HUES48 (cell line): ENCODE measurements at regions not wholly inside any gene's neighbourhood (a gene's known extent, or its start where the extent isn't known, plus 50 kb on each side); places are given as distances from the start of the nearest gene placed in this dataset.

Source experiments
- H3K27ac ChIP-seq: one replicate; pipeline ENCODE4 v1.7.0; 2013; ENCODE audit warnings: low read depth, low read length, inconsistent platforms
- H3K27me3 ChIP-seq: 2 replicates; pipeline ENCODE4 v1.6.1; 2013; ENCODE audit warnings: mild to moderate bottlenecking, low read length; ENCODE audit not compliant: control insufficient read depth, insufficient read depth
- H3K36me3 ChIP-seq: 2 replicates; pipeline ENCODE4 v1.6.1; 2013; ENCODE audit warnings: low read length; ENCODE audit not compliant: control insufficient read depth, insufficient read depth
- H3K4me1 ChIP-seq: 2 replicates; pipeline ENCODE4 v1.6.1; 2013; ENCODE audit warnings: mild to moderate bottlenecking, low read length; ENCODE audit not compliant: control insufficient read depth, insufficient read depth
- H3K4me3 ChIP-seq: 2 replicates; pipeline ENCODE4 v1.5.1; 2013; ENCODE audit warnings: mild to moderate bottlenecking, low read depth, low read length
- H3K9ac ChIP-seq: 2 replicates; pipeline ENCODE4 v1.6.1; 2013; ENCODE audit warnings: mild to moderate bottlenecking, low read depth, low read length, moderate library complexity
- H3K9me3 ChIP-seq: 2 replicates; pipeline ENCODE4 v1.6.1; 2013; ENCODE audit warnings: low read length; ENCODE audit not compliant: control insufficient read depth, insufficient read depth

- Histone ChIP-seq H3K36me3 (no peaks in the 10 kb centered on the region), H3K4me3 (no peak overlapping the region), H3K4me1 (peaks cover 22% of the 10 kb centered on the region), H3K27me3 (no peaks in the 10 kb centered on the region), H3K9me3 (no peaks in the 10 kb centered on the region), H3K27ac (no peak overlapping the region), H3K9ac (no peak overlapping the region; the same call in 1 of the 2 replicates)
Observed at GRCh38 chr5:115072266-115073064, 97.2 kb downstream of the TRIM36 start.

GRCh38 chr5:115070737-115071136 is 99.0 kb downstream of the TRIM36 start:
- Histone ChIP-seq H3K27ac (no peak overlapping the region), H3K4me3 (no peak overlapping the region), H3K4me1 (peaks cover 22% of the 10 kb centered on the region), H3K9me3 (no peaks in the 10 kb centered on the region), H3K27me3 (no peaks in the 10 kb centered on the region), H3K9ac (no peak overlapping the region), H3K36me3 (no peaks in the 10 kb centered on the region)

GRCh38 chr5:115069087-115069968 is 100.4 kb downstream of the TRIM36 start:
- Histone ChIP-seq H3K36me3 (no peaks in the 10 kb centered on the region), H3K27me3 (no peaks in the 10 kb centered on the region), H3K4me1 (peaks cover 22% of the 10 kb centered on the region), H3K4me3 (no peak overlapping the region), H3K27ac (no peak overlapping the region), H3K9me3 (no peaks in the 10 kb centered on the region), H3K9ac (no peak overlapping the region)

GRCh38 chr5:115068239-115069086 is 101.2 kb downstream of the TRIM36 start:
- Histone ChIP-seq H3K36me3 (no peaks in the 10 kb centered on the region), H3K9ac (no peak overlapping the region), H3K9me3 (no peaks in the 10 kb centered on the region), H3K27ac (no peak overlapping the region), H3K4me1 (peaks cover 21% of the 10 kb centered on the region), H3K27me3 (no peaks in the 10 kb centered on the region), H3K4me3 (no peak overlapping the region)

- Histone ChIP-seq H3K4me1 (no peaks in the 10 kb centered on the region), H3K9me3 (no peaks in the 10 kb centered on the region), H3K36me3 (no peaks in the 10 kb centered on the region), H3K4me3 (no peak overlapping the region), H3K9ac (no peak overlapping the region), H3K27ac (no peak overlapping the region), H3K27me3 (no peaks in the 10 kb centered on the region)
Observed at GRCh38 chr5:115064380-115064779, 105.3 kb downstream of the TRIM36 start.

- H3K9ac ChIP-seq, result no peak overlapping the region
- no peaks in the 10 kb centered on the region for H3K27me3 ChIP-seq
- peaks cover 2% of the 10 kb centered on the region; the same call in 1 of the 2 replicates for H3K4me1 ChIP-seq
- H3K27ac ChIP-seq, result no peak overlapping the region
- no peaks in the 10 kb centered on the region for H3K36me3 ChIP-seq
- no peak overlapping the region for H3K4me3 ChIP-seq
- no peaks in the 10 kb centered on the region for H3K9me3 ChIP-seq
Observed at GRCh38 chr5:115054387-115054951, 115.2 kb downstream of the TRIM36 start.

- Histone ChIP-seq H3K4me3 (no peak overlapping the region), H3K36me3 (no peaks in the 10 kb centered on the region), H3K9ac (no peak overlapping the region), H3K27me3 (no peaks in the 10 kb centered on the region), H3K27ac (no peak overlapping the region), H3K9me3 (no peaks in the 10 kb centered on the region), H3K4me1 (peaks cover 2% of the 10 kb centered on the region; the same call in 1 of the 2 replicates)
Observed at GRCh38 chr5:115052948-115053347, 116.8 kb downstream of the TRIM36 start.

- Histone ChIP-seq H3K9ac (no peak overlapping the region), H3K27ac (no peak overlapping the region), H3K4me3 (no peak overlapping the region), H3K27me3 (no peaks in the 10 kb centered on the region), H3K36me3 (no peaks in the 10 kb centered on the region), H3K9me3 (no peaks in the 10 kb centered on the region), H3K4me1 (peaks cover 2% of the 10 kb centered on the region; the same call in 1 of the 2 replicates)
Observed at GRCh38 chr5:115050866-115051265, 118.8 kb downstream of the TRIM36 start.

GRCh38 chr5:115033861-115034260 is 135.8 kb downstream of the TRIM36 start:
- Histone ChIP-seq H3K27me3 (no peaks in the 10 kb centered on the region), H3K4me1 (no peaks in the 10 kb centered on the region), H3K9me3 (peaks cover 15% of the 10 kb centered on the region; the same call in 1 of the 2 replicates), H3K36me3 (no peaks in the 10 kb centered on the region; the same call in 1 of the 2 replicates), H3K4me3 (no peak overlapping the region), H3K9ac (no peak overlapping the region), H3K27ac (no peak overlapping the region)

- Histone ChIP-seq H3K27ac (peak overlapping the region; percentile 36), H3K36me3 (no peaks in the 10 kb centered on the region; the same call in 1 of the 2 replicates), H3K27me3 (no peaks in the 10 kb centered on the region), H3K9me3 (peaks cover 9% of the 10 kb centered on the region; the same call in 1 of the 2 replicates), H3K4me1 (peaks cover 9% of the 10 kb centered on the region; the same call in 1 of the 2 replicates), H3K4me3 (no peak overlapping the region), H3K9ac (no peak overlapping the region)
Observed at GRCh38 chr5:115028557-115028956, 141.2 kb downstream of the TRIM36 start.
